IMR-90 (cell line): ENCODE measurements at regions not wholly inside any gene's neighbourhood (a gene's known extent, or its start where the extent isn't known, plus 50 kb on each side); places are given as distances from the start of the nearest gene placed in this dataset.

Source experiments
- ATAC-seq: fragments of 200-7000 bp; cut with Tn5 transposase; 2 replicates; pipeline ENCODE4 v1.9.1; 2020; ENCODE audit warnings: low read depth, mild to moderate bottlenecking, moderate library complexity
- BruUV-seq: library from RNA; stranded (reverse); fragments of 400-500 nt; replicated peaks from 2 replicates; lab custom pipeline; 2021; lab: Mats Ljungman, UMichigan
- CTCF ChIA-PET: fragments of 300-600 bp; formaldehyde crosslinking; extraction: SDS; loops from one replicate; lab custom pipeline; 2021; ENCODE audit warnings: antibody characterized with exemption; lab: Yijun Ruan, JAX
- POLR2A ChIA-PET: fragments of 300-600 bp; sonication (Branson Sonifier 250); formaldehyde crosslinking; loops from one replicate; lab custom pipeline; 2022; ENCODE audit warnings: antibody characterized with exemption; ENCODE audit not compliant: unreplicated experiment; lab: Charles Lee
- DNase-seq: peaks from one replicate; pipeline ENCODE4 v3.0.0; 2013
- H2AFZ ChIP-seq: replicated peaks from 2 replicates; pipeline ENCODE3; 2013; ENCODE audit warnings: low read length, mild to moderate bottlenecking; ENCODE audit not compliant: poor library complexity
- H2AK5ac ChIP-seq: 2 replicates; pipeline ENCODE4 v1.6.1; 2013; ENCODE audit warnings: low read depth, low read length, inconsistent platforms
- H2AK9ac ChIP-seq: replicated peaks from 2 replicates; pipeline ENCODE3; 2013; ENCODE audit warnings: mild to moderate bottlenecking, low read depth, low read length, moderate library complexity; ENCODE audit not compliant: poor library complexity
- H2BK120ac ChIP-seq: 2 replicates; pipeline ENCODE4 v1.6.1; 2013; ENCODE audit warnings: low read depth, low read length, inconsistent platforms
- H2BK15ac ChIP-seq: 3 replicates; pipeline ENCODE4 v1.6.1; 2013; ENCODE audit warnings: low read depth, low read length, inconsistent platforms
- H2BK20ac ChIP-seq: 2 replicates; pipeline ENCODE4 v1.6.1; 2013; ENCODE audit warnings: low read depth, mild to moderate bottlenecking, inconsistent platforms, low read length, moderate library complexity
- H2BK5ac ChIP-seq: 2 replicates; pipeline ENCODE4 v1.6.1; 2013; ENCODE audit warnings: mild to moderate bottlenecking, low read depth, low read length, inconsistent platforms; ENCODE audit not compliant: poor library complexity, severe bottlenecking
- H3K14ac ChIP-seq: replicated peaks from 2 replicates; pipeline ENCODE4 v1.6.1; 2013; ENCODE audit warnings: low read depth, low read length, inconsistent platforms
- H3K18ac ChIP-seq: 2 replicates; pipeline ENCODE4 v1.6.1; 2013; ENCODE audit warnings: low read depth, low read length, control low read depth
- H3K23ac ChIP-seq: 2 replicates; pipeline ENCODE4 v1.6.1; 2013; ENCODE audit warnings: low read depth, low read length, inconsistent platforms
- H3K27ac ChIP-seq: 2 replicates; pipeline ENCODE4 v1.5.1; 2013; ENCODE audit warnings: mild to moderate bottlenecking, control low read depth, low read length; ENCODE audit not compliant: insufficient read depth
- H3K27me3 ChIP-seq: 2 replicates; pipeline ENCODE4 v1.6.1; 2013; ENCODE audit warnings: low read length; ENCODE audit not compliant: control insufficient read depth, insufficient read depth
- H3K36me3 ChIP-seq: 2 replicates; pipeline ENCODE4 v1.6.1; 2013; ENCODE audit warnings: low read length, mixed read lengths; ENCODE audit not compliant: control insufficient read depth, insufficient read depth
- H3K4ac ChIP-seq: 2 replicates; pipeline ENCODE4 v1.6.1; 2013; ENCODE audit warnings: low read depth, low read length, inconsistent platforms
- H3K4me1 ChIP-seq: 2 replicates; pipeline ENCODE4 v1.6.1; 2013; ENCODE audit warnings: low read length, mixed read lengths; ENCODE audit not compliant: control insufficient read depth, insufficient read depth
- H3K4me2 ChIP-seq: 2 replicates; pipeline ENCODE4 v1.6.1; 2013; ENCODE audit warnings: low read depth, mild to moderate bottlenecking, control low read depth, low read length, moderate library complexity
- H3K4me3 ChIP-seq: 2 replicates; pipeline ENCODE4 v1.5.1; 2013; ENCODE audit warnings: low read depth, mild to moderate bottlenecking, control low read depth, low read length, moderate library complexity; ENCODE audit not compliant: insufficient read depth
- H3K56ac ChIP-seq: 2 replicates; pipeline ENCODE4 v1.6.1; 2013; ENCODE audit warnings: low read length, inconsistent platforms; ENCODE audit not compliant: insufficient read depth; ENCODE audit errors: extremely low read depth
- H3K79me1 ChIP-seq, 2 experiments: 2 replicates each; pipeline ENCODE4 v1.6.1; 2013; ENCODE audit warnings: low read length in 2 of 2, inconsistent platforms in 1 of 2, low read depth in 1 of 2
- H3K9ac ChIP-seq: 2 replicates; pipeline ENCODE4 v1.6.1; 2013; ENCODE audit warnings: low read depth, low read length, control low read depth
- H3K9me1 ChIP-seq: 2 replicates; pipeline ENCODE4 v1.6.1; 2013; ENCODE audit warnings: low read length, inconsistent platforms; ENCODE audit not compliant: insufficient read depth
- H3K9me3 ChIP-seq: 2 replicates; pipeline ENCODE4 v1.6.1; 2013; ENCODE audit warnings: low read length; ENCODE audit not compliant: control insufficient read depth, insufficient read depth
- H4K20me1 ChIP-seq: 2 replicates; pipeline ENCODE4 v1.6.1; 2013; ENCODE audit warnings: low read length, inconsistent platforms; ENCODE audit not compliant: insufficient read depth
- H4K5ac ChIP-seq: 2 replicates; pipeline ENCODE4 v1.6.1; 2013; ENCODE audit warnings: mild to moderate bottlenecking, low read depth, low read length, control low read depth
- H4K8ac ChIP-seq, 2 experiments: 2 replicates each; pipeline ENCODE4 v1.6.1; 2013; ENCODE audit warnings: low read depth in 2 of 2, low read length in 2 of 2, control low read depth in 1 of 2, inconsistent platforms in 1 of 2
- H4K91ac ChIP-seq: 2 replicates; pipeline ENCODE4 v1.6.1; 2013; ENCODE audit warnings: low read depth, low read length, inconsistent platforms; ENCODE audit not compliant: insufficient read depth
- FOS ChIP-seq: fragments of 150-350 bp; IDR thresholded peaks from 2 replicates; pipeline ENCODE4 v1.6.1; 2016; ENCODE audit warnings: low read depth, low read length
- POLR2A ChIP-seq: IDR thresholded peaks from 2 replicates; pipeline ENCODE4 v1.6.1; 2012; ENCODE audit warnings: mild to moderate bottlenecking, low read depth, low read length
- SMC3 ChIP-seq: fragments of 150-350 bp; IDR thresholded peaks from 2 replicates; pipeline ENCODE4 v1.6.1; 2016; ENCODE audit warnings: low read depth, mild to moderate bottlenecking, antibody characterized with exemption, low read length, moderate library complexity
- WGBS, 2 experiments: methylation state at CpG; one replicate each; pipeline versions ENCODE4 v1.1.5 to v1.1.7; 2013; ENCODE audit warnings: missing lambda C conversion rate in 2 of 2; ENCODE audit not compliant: insufficient read length in 1 of 2; ENCODE audit errors: extremely low coverage in 2 of 2; 5-methylcytosine and 5-hydroxymethylcytosine counted together
- dilution Hi-C: fragments of 300-500 bp; cut with HindIII; formaldehyde crosslinking; loops from one replicate; pipeline ENCODE4 v1.14.3; 2018; ENCODE audit warnings: low sequenced_read_pairs; ENCODE audit not compliant: unreplicated experiment
- in situ Hi-C: fragments of 300-500 bp; cut with MboI; formaldehyde crosslinking; loops from 3 replicates; pipeline ENCODE4 v1.14.3; 2019; ENCODE audit warnings: low sequenced_read_pairs, inconsistent platforms, mixed read lengths
- intact Hi-C: fragments of 100-400 bp; cut with micrococcal nuclease; formaldehyde crosslinking; loops from 2 replicates; pipeline ENCODE4 v1.10.0; 2022

DNA sequence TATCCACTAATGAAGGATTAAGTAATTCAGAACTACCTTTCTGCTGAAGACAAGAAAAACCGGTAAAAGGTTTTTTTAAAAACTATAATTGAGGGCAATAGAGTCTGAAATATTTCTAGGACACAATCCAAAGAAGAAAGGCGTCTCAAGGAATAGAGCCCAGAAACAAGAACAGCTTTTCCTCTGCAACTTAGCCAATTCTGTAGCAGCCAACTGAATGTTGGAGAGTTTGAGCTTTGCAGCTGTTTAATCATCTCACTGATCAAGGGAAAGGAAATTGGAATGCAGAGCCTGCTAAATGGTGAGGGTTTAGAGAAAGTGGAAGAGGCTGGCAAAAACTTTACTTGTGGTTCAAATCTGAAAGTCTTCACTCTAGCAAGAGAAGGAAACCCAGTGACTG lies 818.9 kb downstream of the KCNT2 start:
- ChIA-PET CTCF (no interaction called here), POLR2A (no interaction called here)
- H4K5ac ChIP-seq, result no peak overlapping the region
- H4K8ac ChIP-seq, result no peak overlapping the region
- H3K4me1 ChIP-seq, result no peaks in the 10 kb centered on the region
- H3K36me3 ChIP-seq, result no peaks in the 10 kb centered on the region
- H3K27ac ChIP-seq, result no peak overlapping the region
- intact Hi-C loops, result no loop called here
- no peaks in the 10 kb centered on the region for H3K27me3 ChIP-seq
- H3K4me3 ChIP-seq, result no peak overlapping the region
- no peak overlapping the region for H3K23ac ChIP-seq
- H3K14ac ChIP-seq, result no peak overlapping the region
- no peaks in the 10 kb centered on the region for H3K9me3 ChIP-seq
- H4K91ac ChIP-seq, result no peak overlapping the region
- H2AK9ac ChIP-seq, result no peak overlapping the region
- no peaks in the 10 kb centered on the region for H4K20me1 ChIP-seq
- ATAC-seq (no peak), DNase-seq (no peak)
- H3K9me1 ChIP-seq, result no peaks in the 10 kb centered on the region
- no peak overlapping the region for H3K9ac ChIP-seq
- dilution Hi-C loops, result no loop called here
- H3K56ac ChIP-seq, result no peak overlapping the region
- no peak overlapping the region for H2BK120ac ChIP-seq
- no TSS peak for BruUV-seq
- H2BK20ac ChIP-seq, result no peak overlapping the region
- H2BK15ac ChIP-seq, result no peak overlapping the region
- H3K18ac ChIP-seq, result no peak overlapping the region
- no peak overlapping the region for H3K4ac ChIP-seq
- H3K4me2 ChIP-seq, result no peak overlapping the region
- TF ChIP-seq FOS, result no peak
- TF ChIP-seq SMC3, result no peak
- TF ChIP-seq POLR2A, result no peak
- no CpG with 5 or more reads among the region's 2 CpGs for WGBS, 2 experiments
- H2AK5ac ChIP-seq, result no peak overlapping the region
- H3K79me1 ChIP-seq, result no peaks in the 10 kb centered on the region
- H2BK5ac ChIP-seq, result no peak overlapping the region
- no peak overlapping the region for H2AFZ ChIP-seq
- in situ Hi-C loops, result no loop called here
